NCI-H345 (cell line): ENCODE measurements at regions not wholly inside any gene's neighbourhood (a gene's known extent, or its start where the extent isn't known, plus 50 kb on each side); places are given as distances from the start of the nearest gene placed in this dataset.
"Not testable (repeated sequence)": the region's sequence is repeated elsewhere in the genome, so short reads cannot be mapped to it uniquely, and the experiment has no call there.

ENCODE experiments used
- DNase-seq: peaks from one replicate; lab custom pipeline; 2025; lab: John Stamatoyannopoulos, UW

- no peak for DNase-seq
These were observed 96.7 kb downstream of the SLC25A47 start for GRCh38 chr14:100419856-100420255.

DNA sequence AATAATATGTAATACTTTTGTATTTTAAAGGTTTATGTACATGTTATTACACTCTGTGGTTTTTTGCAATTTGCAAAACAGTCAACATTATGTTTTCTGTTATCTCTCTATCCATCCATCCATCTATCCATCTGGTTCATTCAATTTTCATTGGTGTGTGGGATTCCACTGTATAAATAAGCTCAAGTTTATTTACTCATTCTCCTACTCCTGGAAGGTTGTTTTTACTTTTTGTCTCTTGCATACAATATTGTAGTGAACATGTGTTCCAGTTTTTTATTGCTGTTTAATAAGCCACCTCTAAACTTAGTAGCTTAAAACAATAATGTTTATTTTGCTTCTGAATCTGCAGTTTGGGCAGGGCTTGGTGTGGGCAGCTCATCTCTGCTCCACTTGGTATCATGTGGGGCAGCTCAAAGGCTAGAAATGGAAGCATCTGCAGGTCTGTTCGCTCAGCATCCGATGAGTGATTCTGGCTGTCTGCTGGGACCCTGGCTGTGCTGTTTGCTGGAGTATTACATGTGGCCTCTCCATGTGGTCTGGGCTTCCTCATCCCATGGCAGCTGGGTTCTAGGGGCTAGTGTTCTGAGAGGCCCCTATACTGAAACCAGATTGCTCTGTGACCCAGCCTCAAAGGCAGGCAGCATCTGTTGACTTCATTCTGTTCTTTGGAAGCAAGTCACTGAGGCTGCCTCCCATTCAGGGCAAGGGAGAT lies 98.8 kb downstream of the SLC25A47 start:
- no peak for DNase-seq

- DNase-seq, result no peak
These were observed 99.6 kb downstream of the SLC25A47 start for GRCh38 chr14:100422556-100423316.

- no peak for DNase-seq
These were observed 100.3 kb downstream of the SLC25A47 start for GRCh38 chr14:100423317-100424010.

GRCh38 chr14:100424504-100425428 lies 101.6 kb downstream of the SLC25A47 start:
- DNase-seq, result no peak

- no peak for DNase-seq
These were observed 102.3 kb downstream of the SLC25A47 start for GRCh38 chr14:100425429-100425827.

DNA sequence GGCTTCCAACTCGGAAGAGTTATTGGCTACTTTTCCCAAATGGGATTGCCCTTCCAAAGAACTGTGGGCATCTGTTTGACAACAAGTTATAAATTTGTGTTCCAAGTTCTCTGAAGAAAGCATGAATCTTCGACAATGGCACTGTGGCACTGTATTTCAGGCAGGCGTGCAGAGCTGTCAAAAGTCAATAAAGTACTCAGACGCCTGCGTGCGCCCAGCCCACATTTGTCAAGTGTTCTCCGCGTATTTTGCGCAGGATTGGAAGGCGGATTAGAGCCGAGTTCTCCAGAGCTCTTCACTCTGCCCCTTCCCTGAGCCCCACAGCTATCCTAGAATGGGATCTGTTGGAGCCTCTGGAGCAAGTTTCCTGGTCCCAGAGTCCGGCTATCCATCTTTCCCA lies 103.2 kb downstream of the SLC25A47 start:
- DNase-seq, result no peak

- DNase-seq, result no peak
These were observed 104.0 kb downstream of the SLC25A47 start for GRCh38 chr14:100427166-100427565.

- DNase-seq, result no peak
These were observed 105.6 kb downstream of the SLC25A47 start for GRCh38 chr14:100428727-100429126.

DNA sequence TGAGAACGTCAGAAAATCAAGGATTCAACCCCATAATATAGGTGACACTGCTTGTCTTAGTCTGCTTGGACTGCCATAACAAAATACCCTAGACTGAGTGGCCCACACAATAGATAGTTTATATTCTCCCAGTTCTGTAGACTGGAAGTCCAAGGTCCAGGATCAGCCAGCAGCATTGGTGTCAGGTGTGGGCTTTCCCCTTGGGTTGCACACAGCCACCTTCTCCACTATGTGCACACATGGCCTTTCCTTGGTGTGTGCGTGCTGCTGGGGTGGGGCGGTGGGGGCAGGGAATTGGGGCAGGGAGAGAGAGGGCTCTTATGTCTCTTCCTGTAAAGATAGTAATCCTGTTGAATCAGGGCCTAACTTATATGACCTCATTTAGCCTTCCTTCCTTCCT lies 106.4 kb downstream of the SLC25A47 start:
- no peak for DNase-seq

GRCh38 chr14:100430571-100430970 lies 107.4 kb downstream of the SLC25A47 start:
- DNase-seq, result no peak

GRCh38 chr14:100431461-100431860 lies 108.3 kb downstream of the SLC25A47 start:
- not testable (repeated sequence) for DNase-seq

GRCh38 chr14:100432652-100433427 lies 109.7 kb downstream of the SLC25A47 start:
- no peak for DNase-seq

DNA sequence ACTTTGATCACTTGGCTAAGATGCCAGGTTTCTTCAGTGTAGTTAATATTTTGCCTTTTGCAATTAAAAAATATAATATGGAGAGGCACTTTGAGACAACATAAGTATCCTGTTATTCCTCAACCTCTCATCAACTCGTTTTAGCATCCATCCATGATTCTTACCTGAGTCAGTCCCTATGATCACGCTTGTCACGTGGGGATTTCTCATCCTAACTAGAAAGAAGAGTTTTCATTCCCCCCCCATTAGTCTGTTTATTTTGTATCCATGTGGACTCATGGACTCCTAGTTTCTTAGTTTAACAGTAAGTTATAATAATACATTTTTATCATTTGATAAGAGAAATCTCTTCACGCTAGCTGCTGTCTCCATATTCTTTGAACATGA lies 110.3 kb downstream of the SLC25A47 start:
- DNase-seq, result no peak

DNA sequence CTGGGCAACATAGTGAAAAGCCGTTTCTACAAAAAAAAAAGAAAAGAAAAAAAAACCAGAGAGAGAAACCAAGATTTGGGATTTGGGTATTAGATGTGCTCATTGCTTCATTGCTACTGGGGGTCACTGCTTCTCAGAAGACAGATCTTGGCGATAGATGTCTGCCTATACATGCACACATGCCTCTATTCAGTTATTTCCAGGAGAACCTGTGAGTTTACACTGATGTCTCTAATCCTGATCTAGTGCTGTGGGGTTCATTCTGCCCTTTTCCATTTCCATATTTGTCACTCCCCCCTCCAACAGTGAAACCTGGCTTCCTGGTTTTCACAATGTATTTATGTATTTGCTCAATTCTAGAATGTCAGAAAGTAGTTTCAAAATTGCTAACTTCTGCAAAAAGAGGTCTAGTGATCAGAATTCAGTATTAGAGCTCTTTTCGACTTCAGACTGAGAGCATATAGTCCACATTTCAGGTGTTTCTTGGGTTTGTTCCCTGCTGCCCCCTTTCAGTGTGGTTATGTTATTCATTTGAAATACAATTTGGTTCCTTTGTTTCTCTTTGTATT lies 111.0 kb downstream of the SLC25A47 start:
- no peak for DNase-seq

DNA sequence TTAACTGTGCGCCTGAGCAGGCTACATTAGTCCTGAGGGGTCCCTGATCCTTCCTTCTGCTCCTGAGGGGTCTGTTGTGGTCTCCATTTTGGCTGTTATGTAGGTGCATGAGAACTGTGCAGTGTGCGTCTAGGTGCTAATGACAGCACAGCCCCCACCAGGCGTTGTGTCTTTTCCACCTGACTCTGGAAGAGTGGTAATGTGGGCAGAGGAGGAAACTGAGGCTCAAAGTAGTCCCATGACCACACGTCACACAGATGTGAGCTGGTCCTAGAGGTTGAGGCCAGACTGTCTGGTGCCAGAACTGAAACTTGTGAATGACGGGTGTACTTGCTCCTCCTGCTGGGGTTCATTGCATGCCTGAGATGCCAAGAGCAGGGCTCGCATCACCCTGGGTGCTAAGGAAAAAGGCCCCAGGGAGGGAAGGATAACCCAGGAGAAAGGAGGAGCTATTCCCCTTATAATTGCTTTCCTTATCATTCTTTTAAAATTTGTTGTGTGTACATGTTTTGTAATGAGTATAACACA lies 111.8 kb downstream of the SLC25A47 start:
- no peak for DNase-seq

DNA sequence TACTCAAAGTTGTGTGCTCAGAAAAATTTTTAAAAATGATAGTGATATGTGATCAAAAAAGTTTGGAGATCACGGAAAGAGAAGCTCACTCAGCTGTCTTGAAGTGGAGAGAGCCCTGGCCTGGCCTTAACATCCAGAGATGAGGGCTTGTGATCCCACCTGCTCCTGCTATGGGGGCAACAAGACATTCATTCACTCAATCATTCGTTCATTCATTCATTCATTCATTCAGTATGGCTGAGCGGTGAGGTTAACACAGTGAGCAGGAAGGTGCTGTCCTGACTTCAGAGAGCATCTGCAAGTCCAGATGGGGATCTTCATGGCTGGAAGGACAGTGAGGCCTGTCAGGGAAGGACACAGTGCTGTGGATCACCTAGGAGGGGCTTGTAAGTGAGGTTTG lies 112.3 kb downstream of the SLC25A47 start:
- no peak for DNase-seq

GRCh38 chr14:100436745-100437406 lies 113.7 kb downstream of the SLC25A47 start:
- DNase-seq, result no peak

GRCh38 chr14:100438271-100438670 lies 115.1 kb downstream of the SLC25A47 start:
- DNase-seq, result no peak
